DMS 273 treated with DMSO at 0.1 percent for 48 hours (cell line): ENCODE measurements at regions not wholly inside any gene's neighbourhood (a gene's known extent, or its start where the extent isn't known, plus 50 kb on each side); places are given as distances from the start of the nearest gene placed in this dataset.

ENCODE experiments used
- DNase-seq: peaks from one replicate; lab custom pipeline; 2025; lab: John Stamatoyannopoulos, UW

DNA sequence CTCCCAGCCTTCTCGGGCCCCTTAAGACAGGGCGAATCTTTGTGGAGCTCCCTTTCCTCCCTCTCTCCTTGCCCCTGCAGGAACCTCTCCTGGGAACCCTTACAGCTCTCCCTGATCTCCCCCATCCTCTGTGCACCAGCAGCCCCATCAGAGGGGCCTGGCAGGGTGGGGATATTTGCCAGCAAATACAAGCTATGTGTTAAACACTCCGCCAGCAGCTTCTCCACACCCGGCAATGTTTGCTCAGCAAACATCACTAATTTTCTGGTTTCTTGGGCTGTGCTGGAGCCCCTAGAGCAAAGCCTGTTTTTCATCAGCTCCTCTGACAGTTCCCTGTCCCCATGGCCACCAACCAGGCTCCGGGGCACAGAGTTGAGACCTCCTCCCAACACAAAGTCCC is 147.5 kb upstream of the LHX5 start:
- no peak for DNase-seq

DNA sequence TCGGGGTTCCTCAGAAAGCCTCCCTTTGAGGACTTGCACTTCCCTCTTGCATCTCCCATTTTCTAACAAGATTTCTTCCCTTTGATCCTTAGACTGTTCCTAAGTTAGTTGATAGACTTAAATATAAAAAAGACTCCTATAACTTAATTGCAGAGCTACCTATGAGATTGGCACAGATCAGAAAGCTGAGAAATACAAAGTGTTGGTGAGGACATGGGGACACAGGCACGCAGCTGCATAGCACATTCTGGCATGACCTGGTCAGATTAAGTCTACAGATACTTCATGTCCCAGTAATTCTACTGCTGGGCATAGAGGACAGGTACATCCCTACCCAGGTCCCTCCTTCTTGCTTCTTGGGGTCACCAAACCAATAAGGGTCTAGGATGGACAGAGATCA is 141.7 kb upstream of the LHX5 start:
- DNase-seq: no peak

GRCh38 chr12:113612793-113613192 is 141.1 kb upstream of the LHX5 start:
- DNase-seq: no peak

DNA sequence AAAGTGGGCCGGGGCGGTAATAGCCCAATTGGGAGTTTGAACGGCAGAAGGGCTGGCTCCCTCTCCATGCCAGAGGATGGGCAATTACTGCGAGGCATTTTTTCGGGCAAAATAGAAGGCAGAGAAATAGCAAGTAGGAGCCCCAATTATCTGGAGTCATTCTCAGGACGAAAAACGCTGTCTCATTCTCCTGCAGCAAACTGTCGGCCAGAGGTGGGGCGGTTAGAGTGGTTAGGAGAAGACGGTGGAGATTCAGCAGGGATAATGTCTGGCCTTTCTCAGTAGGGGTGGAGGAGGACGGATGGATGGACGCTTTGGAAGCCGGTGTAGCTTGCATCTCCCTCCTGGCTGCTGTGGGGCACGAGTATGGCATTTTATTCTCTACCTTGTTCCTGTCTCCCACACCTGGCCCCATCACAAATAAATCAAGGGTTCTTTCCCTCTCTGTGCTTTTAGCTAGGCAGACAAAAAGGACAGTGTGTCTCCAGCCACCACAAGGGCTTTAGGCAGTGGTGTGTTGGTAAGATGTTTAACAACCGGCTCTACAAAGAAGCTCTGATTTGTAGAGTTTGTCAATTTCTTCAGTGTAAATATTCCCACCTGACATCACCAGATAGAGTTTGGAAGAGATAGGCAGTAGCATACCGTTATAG is 140.5 kb upstream of the LHX5 start:
- DNase-seq: no peak

DNA sequence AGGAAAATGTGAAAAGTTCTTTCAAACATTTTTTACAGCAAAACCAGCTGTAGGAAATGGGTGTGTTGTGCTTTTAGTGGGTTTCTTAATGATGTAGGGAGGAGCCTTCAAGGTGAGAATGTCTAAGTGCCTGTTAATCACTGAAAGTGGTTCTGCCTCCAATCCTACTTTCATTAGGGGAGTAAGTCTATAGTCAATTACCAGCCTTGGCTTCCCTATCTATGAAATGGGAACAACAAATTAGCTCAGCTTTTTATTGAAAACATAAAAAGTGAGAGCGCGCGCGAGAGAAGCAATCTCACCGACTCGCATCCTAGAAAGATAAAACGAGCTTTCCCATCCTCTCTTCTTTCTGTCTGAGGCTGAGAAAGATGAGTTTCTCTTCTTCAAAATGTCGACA is 140.0 kb upstream of the LHX5 start:
- no peak for DNase-seq

DNA sequence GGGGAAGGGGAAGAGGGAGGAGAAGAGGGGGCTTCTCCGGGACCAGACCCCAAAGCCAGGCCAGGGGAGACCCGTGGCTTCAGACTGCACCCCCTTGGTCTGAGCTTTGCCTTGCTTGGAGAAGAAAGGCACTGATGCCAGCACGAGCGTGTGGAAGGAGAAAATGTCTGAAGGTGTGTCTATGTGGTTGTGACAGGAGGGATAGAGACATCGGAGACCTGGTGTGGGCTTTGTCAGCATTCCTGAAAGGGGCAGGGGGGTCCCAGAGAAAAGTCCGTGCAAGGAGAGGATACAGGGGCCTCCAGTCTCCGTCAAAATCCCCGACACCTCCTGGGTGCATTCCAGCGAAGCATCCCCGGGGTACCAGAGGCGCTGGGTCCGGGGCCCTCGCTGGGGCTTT is 139.0 kb upstream of the LHX5 start:
- DNase-seq: no peak

DNA sequence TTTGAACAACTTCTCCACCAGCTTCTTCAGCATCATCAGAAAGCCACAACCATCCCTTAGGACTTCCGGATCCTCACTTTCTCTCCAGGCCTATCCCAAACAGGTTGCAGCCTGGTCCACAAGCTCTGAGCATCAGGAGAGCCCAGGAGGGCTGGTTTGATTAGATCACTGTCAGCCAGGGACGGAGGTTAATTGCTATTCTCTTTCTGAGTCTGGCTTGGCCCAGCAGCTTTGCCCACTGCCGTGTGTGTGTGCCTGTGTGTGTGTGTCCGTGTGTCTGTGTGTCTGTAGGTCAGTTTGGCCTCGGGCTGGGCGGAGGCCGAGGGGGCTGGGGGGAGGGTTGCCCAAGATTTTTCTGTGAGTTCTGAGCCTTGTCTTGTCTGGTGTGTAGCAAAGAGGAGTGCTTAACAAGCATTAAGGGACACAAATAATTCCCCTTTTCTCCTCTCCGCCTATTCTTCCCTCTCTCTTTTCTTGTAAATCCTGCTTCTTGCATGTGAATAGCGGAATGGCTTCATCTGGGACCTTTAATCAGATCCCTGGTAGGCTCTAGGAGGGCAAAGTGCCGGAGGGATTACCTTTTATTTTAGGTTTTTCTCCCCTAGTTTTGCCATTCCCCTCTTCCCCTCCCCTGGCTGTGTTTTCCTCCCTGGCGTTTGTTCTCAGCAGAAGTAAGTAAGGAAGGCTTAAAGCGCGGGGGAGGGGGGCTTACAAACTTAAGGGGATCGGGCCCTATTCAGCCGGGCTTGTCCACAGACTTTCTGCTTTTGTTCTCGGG is 138.2 kb upstream of the LHX5 start:
- no peak for DNase-seq

GRCh38 chr12:113604666-113605065 is 133.0 kb upstream of the LHX5 start:
- no peak for DNase-seq

GRCh38 chr12:113601656-113602263 is 130.1 kb upstream of the LHX5 start:
- no peak for DNase-seq

- no peak for DNase-seq
Measured at GRCh38 chr12:113598815-113599406, 127.2 kb upstream of the LHX5 start.

DNA sequence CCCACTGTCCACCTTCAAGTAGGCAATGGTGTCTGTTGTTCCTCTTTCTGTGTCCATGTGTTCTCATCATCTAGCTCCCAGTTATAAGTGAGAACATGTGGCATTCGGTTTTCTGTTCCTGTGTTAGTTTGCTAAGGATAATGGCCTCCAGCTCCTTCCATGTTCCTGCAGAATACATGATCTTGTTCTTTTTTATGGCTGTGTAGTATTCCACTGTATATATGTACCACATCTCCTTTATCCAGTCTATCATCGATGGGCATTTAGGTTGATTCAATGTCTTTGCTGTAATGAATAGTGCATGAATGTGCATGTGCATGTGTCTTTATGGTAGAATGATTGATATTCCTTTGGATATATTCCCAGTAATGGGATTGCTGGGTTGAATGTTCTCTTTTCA is 123.3 kb upstream of the LHX5 start:
- DNase-seq: no peak

DNA sequence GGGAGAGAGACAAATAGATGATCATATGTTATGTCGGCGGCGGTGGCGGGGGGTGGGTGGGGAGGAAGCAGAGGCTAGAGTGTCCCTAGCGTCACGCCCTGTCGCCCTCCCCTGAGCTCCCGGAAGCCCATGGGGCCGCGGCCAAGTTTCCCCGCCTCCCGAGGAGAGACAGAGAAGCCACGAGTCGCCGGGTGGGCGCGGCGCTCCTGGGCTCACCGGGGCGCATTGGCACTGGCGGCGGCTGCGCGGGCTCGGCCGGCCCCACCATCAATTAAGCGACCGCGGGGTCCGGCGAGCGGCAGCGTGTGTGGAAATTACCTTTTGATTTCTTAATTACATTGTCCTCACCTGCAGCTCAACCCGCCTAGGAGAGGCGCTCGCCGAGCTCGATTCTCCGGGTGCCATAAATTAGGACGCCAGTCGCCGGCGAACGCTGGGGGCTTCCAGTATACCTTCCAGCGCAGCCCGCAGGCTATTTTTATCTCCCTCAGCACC is 119.9 kb upstream of the LHX5 start:
- no peak for DNase-seq

DNA sequence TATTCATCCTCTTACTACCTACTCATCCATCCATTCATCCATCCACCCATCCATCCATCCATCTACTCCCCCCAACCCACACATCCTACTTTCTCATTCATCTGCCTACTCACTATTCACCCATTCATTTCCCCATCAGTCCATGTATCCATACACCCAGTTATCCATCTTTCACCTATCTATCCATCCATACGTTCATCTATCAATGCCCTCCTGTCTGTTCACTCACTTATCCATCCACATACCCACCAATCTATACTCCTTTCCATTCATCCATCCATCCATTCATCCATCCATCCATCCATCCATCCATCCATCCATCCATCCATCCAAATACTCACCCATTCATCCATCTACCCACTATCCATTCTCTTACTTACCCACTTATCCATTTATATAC is 117.8 kb upstream of the LHX5 start:
- no peak for DNase-seq

- no peak for DNase-seq
Measured at GRCh38 chr12:113587720-113588119, 116.0 kb upstream of the LHX5 start.

DNA sequence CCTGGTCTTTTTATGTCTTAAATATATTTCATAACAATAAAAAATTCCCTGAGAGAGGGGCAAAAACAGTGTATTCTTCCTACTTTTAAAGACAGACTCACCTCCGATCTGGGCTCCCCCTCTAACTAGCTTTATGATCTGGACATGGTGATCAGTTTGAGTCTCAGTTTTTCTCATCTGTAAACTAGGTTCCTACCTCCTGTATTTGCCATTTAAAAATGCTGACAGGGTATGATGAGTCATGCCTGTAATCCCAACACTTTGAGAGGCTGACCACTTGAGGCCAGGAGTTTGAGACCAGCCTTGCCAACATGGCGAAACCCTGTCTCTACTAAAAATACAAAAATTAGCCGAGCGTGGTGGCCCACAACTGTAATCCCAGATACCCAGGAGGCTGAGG is 114.8 kb upstream of the LHX5 start:
- DNase-seq: no peak

GRCh38 chr12:113582521-113583218 is 111.0 kb upstream of the LHX5 start:
- DNase-seq: no peak

GRCh38 chr12:113581342-113581741 is 109.7 kb upstream of the LHX5 start:
- DNase-seq: no peak

DNA sequence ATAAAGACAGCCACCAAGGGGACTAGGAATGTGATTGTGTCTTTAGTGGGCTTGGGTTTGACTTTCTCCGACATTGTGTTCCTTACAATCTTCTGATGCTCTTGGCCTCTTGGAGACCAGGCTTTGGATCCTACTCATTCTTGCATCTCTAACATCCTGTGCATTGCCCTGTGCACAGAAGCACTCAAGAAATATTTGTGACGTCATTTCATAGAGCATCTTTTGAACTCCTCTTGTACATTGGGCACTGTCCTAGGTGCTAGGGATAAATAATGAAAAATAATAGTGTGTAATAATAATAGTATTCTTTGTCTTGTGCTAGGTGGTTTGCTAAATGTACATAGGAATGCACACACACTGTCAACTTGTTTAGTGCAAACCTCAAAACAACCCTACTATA is 108.8 kb upstream of the LHX5 start:
- DNase-seq: no peak

GRCh38 chr12:113577464-113578129 is 105.9 kb upstream of the LHX5 start:
- DNase-seq: no peak

- DNase-seq: no peak
Measured at GRCh38 chr12:113575386-113575785, 103.7 kb upstream of the LHX5 start.

GRCh38 chr12:113573148-113573547 is 101.5 kb upstream of the LHX5 start:
- DNase-seq: no peak

- DNase-seq: no peak
Measured at GRCh38 chr12:113571713-113572112, 100.0 kb upstream of the LHX5 start.
